ENCODE measurements at regions not wholly inside any gene's neighbourhood (a gene's known extent, or its start where the extent isn't known, plus 50 kb on each side); places are given as distances from the start of the nearest gene placed in this dataset.

- TF ChIP-seq, protein P1, sequence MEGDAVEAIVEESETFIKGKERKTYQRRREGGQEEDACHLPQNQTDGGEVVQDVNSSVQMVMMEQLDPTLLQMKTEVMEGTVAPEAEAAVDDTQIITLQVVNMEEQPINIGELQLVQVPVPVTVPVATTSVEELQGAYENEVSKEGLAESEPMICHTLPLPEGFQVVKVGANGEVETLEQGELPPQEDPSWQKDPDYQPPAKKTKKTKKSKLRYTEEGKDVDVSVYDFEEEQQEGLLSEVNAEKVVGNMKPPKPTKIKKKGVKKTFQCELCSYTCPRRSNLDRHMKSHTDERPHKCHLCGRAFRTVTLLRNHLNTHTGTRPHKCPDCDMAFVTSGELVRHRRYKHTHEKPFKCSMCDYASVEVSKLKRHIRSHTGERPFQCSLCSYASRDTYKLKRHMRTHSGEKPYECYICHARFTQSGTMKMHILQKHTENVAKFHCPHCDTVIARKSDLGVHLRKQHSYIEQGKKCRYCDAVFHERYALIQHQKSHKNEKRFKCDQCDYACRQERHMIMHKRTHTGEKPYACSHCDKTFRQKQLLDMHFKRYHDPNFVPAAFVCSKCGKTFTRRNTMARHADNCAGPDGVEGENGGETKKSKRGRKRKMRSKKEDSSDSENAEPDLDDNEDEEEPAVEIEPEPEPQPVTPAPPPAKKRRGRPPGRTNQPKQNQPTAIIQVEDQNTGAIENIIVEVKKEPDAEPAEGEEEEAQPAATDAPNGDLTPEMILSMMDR (IDR thresholded peaks at IDR 0.05) = no peak
- no peak for TF ChIP-seq POLR2A (IDR thresholded peaks at IDR 0.05)
- no peak for TF ChIP-seq POLR2AphosphoS5 (IDR thresholded peaks at IDR 0.05)
These were observed 636.4 kb downstream of the PLPP3 start for GRCh38 chr1:55943012-55943411.

All from prostate gland (tissue), 2 donors.